OCI-LY1 (cell line): ENCODE measurements at regions not wholly inside any gene's neighbourhood (a gene's known extent, or its start where the extent isn't known, plus 50 kb on each side); places are given as distances from the start of the nearest gene placed in this dataset.

Experiments
- EZH2 ChIP-seq: fragments of 200-600 bp; sonication (generic), shearing (Covaris generic); IDR thresholded peaks from 2 replicates; pipeline ENCODE4 v1.8.0; 2017; ENCODE audit warnings: borderline replicate concordance, mixed run types, mild to moderate bottlenecking, antibody characterized with exemption, low read length, moderate library complexity, mixed read lengths
- TF ChIP-seq, protein P1 (sequence below): fragments of 200-600 bp; sonication (generic), shearing (Covaris generic); IDR thresholded peaks from 2 replicates; pipeline ENCODE4 v1.5.1; 2017; ENCODE audit warnings: mild to moderate bottlenecking, antibody characterized with exemption, low read length, moderate library complexity, mixed read lengths

DNA sequence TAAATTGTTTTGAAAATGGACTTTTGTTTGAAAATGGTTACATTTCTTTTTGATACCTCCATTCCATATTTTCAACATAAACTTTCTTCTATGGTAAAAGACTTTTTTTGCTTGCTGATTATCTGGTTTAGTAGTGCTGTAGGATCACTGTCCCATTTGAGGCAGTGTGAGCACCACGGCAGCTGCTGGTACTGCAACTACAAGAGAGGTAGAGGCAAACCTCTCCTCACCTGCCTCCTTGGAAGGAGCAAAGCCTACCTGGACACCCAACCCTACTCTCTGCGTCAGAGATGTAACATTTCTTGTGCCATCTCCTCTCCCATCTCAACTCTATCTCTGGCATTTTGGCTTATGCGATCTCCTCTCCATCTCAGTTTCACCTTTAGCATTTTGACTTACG is 460.1 kb downstream of the SHQ1 start:
- TF ChIP-seq, protein P1, sequence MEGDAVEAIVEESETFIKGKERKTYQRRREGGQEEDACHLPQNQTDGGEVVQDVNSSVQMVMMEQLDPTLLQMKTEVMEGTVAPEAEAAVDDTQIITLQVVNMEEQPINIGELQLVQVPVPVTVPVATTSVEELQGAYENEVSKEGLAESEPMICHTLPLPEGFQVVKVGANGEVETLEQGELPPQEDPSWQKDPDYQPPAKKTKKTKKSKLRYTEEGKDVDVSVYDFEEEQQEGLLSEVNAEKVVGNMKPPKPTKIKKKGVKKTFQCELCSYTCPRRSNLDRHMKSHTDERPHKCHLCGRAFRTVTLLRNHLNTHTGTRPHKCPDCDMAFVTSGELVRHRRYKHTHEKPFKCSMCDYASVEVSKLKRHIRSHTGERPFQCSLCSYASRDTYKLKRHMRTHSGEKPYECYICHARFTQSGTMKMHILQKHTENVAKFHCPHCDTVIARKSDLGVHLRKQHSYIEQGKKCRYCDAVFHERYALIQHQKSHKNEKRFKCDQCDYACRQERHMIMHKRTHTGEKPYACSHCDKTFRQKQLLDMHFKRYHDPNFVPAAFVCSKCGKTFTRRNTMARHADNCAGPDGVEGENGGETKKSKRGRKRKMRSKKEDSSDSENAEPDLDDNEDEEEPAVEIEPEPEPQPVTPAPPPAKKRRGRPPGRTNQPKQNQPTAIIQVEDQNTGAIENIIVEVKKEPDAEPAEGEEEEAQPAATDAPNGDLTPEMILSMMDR, result no peak
- TF ChIP-seq EZH2, result no peak
